Tibial nerve (tissue), 4 donors: ENCODE measurements at regions not wholly inside any gene's neighbourhood (a gene's known extent, or its start where the extent isn't known, plus 50 kb on each side); places are given as distances from the start of the nearest gene placed in this dataset.

Experiments
- DNase-seq, 2 donors: peaks; one replicate each; pipeline ENCODE4 v3.0.0-alpha.2; 2019; ENCODE audit warnings: low spot score in 2 of 2
- H3K27ac ChIP-seq, 4 donors: fragments of 200-600 bp; sonication (generic) in 3 of 4; one replicate each; pipeline ENCODE4 v1.5.1; 2017 to 2019; ENCODE audit warnings: mild to moderate bottlenecking in 1 of 4
- H3K27me3 ChIP-seq, 2 donors: fragments of 200-600 bp; sonication (generic) in 1 of 2; one replicate each; pipeline versions ENCODE4 v1.5.1 to v1.6.0; 2017 to 2019
- H3K36me3 ChIP-seq, 3 donors: fragments of 200-600 bp; sonication (generic); one replicate each; pipeline ENCODE4 v1.5.1; 2018 to 2019
- H3K4me1 ChIP-seq, 4 donors: fragments of 200-600 bp; sonication (generic) in 3 of 4; one replicate each; pipeline ENCODE4 v1.5.1; 2017 to 2019
- H3K4me3 ChIP-seq, 4 donors: fragments of 200-600 bp; sonication (generic) in 3 of 4; one replicate each; pipeline ENCODE4 v1.5.1; 2017 to 2019; ENCODE audit warnings: mild to moderate bottlenecking in 1 of 4, moderate library complexity in 1 of 4
- H3K9me3 ChIP-seq, 4 donors: fragments of 200-600 bp; sonication (generic) in 3 of 4; one replicate each; pipeline ENCODE4 v1.5.1; 2017 to 2019
- EP300 ChIP-seq, 2 donors: sonication (generic); formaldehyde crosslinking; IDR thresholded peaks; one replicate each; pipeline ENCODE4 v1.6.1; 2017; ENCODE audit warnings: antibody characterized with exemption in 2 of 2, mild to moderate bottlenecking in 1 of 2
- POLR2A ChIP-seq, 2 donors: fragments of 450-650 bp; IDR thresholded peaks; one replicate each; pipeline ENCODE4 v1.6.1; 2017; ENCODE audit warnings: antibody characterized with exemption in 2 of 2, mild to moderate bottlenecking in 2 of 2, moderate library complexity in 2 of 2
- WGBS, 2 donors: methylation state at CpG; one replicate each; pipeline ENCODE4 v1.1.5; 2018; 5-methylcytosine and 5-hydroxymethylcytosine counted together
- TF ChIP-seq, protein P1 (sequence below), 5 experiments: fragments of 200-600 bp in 3 of 5; fragments of 450-650 bp in 2 of 5; sonication (generic) in 3 of 5; IDR thresholded peaks; one replicate each; pipeline ENCODE4 v1.5.1; 2016 to 2019; ENCODE audit warnings: antibody characterized with exemption in 5 of 5, mild to moderate bottlenecking in 3 of 5, moderate library complexity in 2 of 5

DNA sequence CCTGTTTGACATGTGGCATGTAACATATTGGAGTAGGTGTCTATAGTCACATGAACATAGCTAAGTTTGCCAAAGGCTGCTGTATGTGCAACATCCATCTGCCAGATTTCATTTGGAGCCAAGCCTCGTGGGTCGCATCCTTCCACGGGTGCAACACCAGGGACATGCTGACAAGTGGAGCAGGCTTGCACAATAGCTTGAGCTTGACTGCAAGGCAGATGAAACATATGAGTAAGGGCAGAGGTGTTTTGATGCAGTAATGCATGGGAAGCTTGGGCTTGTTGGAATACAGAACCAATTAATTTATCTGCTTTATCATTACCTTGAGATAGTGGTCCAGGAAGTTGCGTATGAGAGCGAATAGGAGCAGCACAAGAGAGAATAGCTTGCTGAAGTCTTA lies 74.1 kb upstream of the BTN3A2 start:
- H3K4me3 ChIP-seq, result no peak overlapping the region
- WGBS, 2 donors, result 84 to 97% methylated on average over 5 of the region's 5 CpGs
- H3K27me3 ChIP-seq, result peaks cover 0 to 6% of the 10 kb centered on the region in 2 donors
- H3K9me3 ChIP-seq, result no peaks in the 10 kb centered on the region
- no peak for TF ChIP-seq POLR2A (IDR thresholded peaks at IDR 0.05)
- TF ChIP-seq EP300 (IDR thresholded peaks at IDR 0.05), result no peak
- TF ChIP-seq, protein P1, sequence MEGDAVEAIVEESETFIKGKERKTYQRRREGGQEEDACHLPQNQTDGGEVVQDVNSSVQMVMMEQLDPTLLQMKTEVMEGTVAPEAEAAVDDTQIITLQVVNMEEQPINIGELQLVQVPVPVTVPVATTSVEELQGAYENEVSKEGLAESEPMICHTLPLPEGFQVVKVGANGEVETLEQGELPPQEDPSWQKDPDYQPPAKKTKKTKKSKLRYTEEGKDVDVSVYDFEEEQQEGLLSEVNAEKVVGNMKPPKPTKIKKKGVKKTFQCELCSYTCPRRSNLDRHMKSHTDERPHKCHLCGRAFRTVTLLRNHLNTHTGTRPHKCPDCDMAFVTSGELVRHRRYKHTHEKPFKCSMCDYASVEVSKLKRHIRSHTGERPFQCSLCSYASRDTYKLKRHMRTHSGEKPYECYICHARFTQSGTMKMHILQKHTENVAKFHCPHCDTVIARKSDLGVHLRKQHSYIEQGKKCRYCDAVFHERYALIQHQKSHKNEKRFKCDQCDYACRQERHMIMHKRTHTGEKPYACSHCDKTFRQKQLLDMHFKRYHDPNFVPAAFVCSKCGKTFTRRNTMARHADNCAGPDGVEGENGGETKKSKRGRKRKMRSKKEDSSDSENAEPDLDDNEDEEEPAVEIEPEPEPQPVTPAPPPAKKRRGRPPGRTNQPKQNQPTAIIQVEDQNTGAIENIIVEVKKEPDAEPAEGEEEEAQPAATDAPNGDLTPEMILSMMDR (IDR thresholded peaks at IDR 0.05), result no peak
- H3K27ac ChIP-seq, result no peak overlapping the region
- H3K36me3 ChIP-seq, result no peaks in the 10 kb centered on the region
- no peak for DNase-seq
- no peaks in the 10 kb centered on the region for H3K4me1 ChIP-seq

DNA sequence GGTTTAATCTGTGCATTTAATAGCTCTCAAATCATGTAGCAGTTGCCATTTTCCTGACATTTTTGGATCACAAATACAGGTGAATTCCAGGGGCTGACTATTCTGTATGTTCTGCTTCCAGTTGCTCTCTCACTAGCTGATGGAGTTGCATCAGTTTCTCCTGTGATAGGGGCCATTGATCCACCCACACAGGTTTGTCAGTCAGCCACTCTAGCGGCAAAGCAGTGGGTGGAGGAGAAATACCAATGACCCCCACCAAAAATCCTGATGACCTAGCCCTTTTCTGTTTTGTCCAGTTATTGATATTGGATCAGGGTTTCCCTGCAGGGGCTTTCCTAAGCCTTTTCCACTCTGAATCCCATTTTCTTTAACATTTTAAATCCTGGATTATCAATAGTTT lies 72.3 kb upstream of the BTN3A2 start:
- Histone ChIP-seq H3K27me3 (peaks cover 0 to 17% of the 10 kb centered on the region in 2 donors), H3K27ac (no peak overlapping the region), H3K4me3 (no peak overlapping the region), H3K4me1 (no peaks in the 10 kb centered on the region), H3K9me3 (no peaks in the 10 kb centered on the region), H3K36me3 (no peaks in the 10 kb centered on the region)
- 33 to 44% methylated on average over 1 of the region's 1 CpG for WGBS, 2 donors
- TF ChIP-seq, protein P1 (IDR thresholded peaks at IDR 0.05), result no peak
- TF ChIP-seq EP300 (IDR thresholded peaks at IDR 0.05), result no peak
- no peak for TF ChIP-seq POLR2A (IDR thresholded peaks at IDR 0.05)
- DNase-seq, result no peak

DNA sequence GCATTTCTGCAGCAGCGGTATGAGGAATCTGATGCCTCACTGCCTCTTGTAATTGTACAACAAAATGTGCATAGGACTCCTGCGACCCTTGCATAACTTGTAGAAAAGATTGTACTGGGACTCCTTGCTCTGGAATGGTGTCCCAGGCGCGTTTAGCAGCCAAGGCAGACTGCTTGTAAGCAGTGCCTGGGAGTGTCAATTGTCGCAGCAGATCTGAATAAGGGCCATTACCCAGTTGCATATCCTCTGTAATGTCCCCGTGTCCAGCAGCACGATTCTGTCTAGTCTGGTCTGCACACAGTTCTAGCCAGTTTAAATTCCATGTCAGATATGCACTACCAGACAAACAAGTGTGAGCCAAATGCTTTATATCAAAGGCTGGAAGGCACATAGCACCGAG lies 70.7 kb upstream of the BTN3A2 start:
- TF ChIP-seq EP300 (IDR thresholded peaks at IDR 0.05), result no peak
- TF ChIP-seq, protein P1 (IDR thresholded peaks at IDR 0.05), result no peak
- H3K4me1 ChIP-seq, result no peaks in the 10 kb centered on the region
- WGBS, 2 donors, result 69 to 77% methylated on average over 8 of the region's 8 CpGs
- H3K27ac ChIP-seq, result no peak overlapping the region
- no peak for DNase-seq
- H3K4me3 ChIP-seq, result no peak overlapping the region
- no peaks in the 10 kb centered on the region for H3K36me3 ChIP-seq
- peaks cover 0 to 31% of the 10 kb centered on the region in 2 donors for H3K27me3 ChIP-seq
- H3K9me3 ChIP-seq, result no peaks in the 10 kb centered on the region

DNA sequence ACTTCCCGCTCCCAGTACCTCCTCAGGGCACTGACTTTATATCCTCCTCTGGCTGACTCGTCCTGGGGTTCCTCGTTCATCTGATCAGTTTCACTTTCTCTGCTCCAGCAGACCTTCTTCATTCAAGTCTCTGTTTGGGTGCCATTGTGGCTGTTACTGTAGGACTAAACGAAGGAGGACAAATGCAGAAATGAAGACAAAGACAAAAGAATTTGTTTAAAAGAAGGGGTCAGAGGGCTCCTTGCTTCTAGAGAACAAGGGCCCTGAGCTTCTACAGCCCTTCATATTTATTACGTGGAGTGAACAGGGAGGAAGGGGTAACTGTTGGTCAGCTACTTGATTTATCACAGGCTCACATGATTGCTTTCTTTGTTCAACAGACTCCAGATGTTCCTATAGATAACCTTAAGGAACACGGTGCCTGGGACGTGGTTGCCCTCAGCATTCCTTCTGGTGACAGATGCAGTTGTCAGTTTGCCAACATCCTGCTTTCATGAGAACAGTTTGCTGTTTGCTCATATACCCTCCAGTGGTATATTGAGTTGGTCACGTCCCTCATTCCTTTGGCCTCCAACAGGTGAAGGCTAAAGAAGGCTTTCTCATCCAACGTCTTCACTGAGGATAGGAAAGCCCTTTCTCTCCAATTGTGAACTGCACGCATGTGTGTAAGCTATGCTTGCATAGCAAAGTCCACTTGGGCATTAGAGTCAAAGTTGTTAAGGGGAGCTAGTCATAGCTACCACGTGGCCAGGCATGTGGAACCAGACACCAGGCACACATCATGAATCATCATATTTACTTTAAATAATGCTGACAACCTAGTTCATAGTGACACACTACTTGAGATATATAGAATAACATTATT lies 69.1 kb upstream of the BTN3A2 start:
- DNase-seq, result no peak
- TF ChIP-seq POLR2A (IDR thresholded peaks at IDR 0.05) (no peak), EP300 (IDR thresholded peaks at IDR 0.05) (no peak)
- TF ChIP-seq, protein P1 (IDR thresholded peaks at IDR 0.05), result no peak
- WGBS, 2 donors, result 54 to 55% methylated on average over 11 of the region's 11 CpGs
- Histone ChIP-seq H3K9me3 (no peaks in the 10 kb centered on the region), H3K27ac (no peak overlapping the region), H3K27me3 (peaks cover 0 to 39% of the 10 kb centered on the region in 2 donors), H3K36me3 (no peaks in the 10 kb centered on the region), H3K4me1 (no peaks in the 10 kb centered on the region), H3K4me3 (no peak overlapping the region)

DNA sequence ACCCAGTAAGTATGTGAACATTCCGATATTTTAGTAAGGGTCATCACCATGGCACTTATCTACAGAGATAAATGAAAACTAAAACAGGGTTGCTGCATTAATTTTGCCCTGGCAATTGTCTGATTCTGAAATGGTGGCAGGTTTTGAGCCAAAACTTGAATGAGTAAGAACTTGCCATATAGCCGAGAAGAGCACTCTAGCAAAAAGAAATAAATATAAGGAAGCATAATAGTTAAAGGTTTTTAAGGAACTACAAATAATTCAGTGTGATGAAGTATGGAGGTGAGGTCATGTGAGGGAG lies 68.5 kb upstream of the BTN3A2 start:
- TF ChIP-seq POLR2A (IDR thresholded peaks at IDR 0.05) (no peak), EP300 (IDR thresholded peaks at IDR 0.05) (no peak)
- TF ChIP-seq, protein P1 (IDR thresholded peaks at IDR 0.05), result no peak
- WGBS, 2 donors, result 91 to 96% methylated on average over 2 of the region's 2 CpGs
- H3K27ac ChIP-seq, result no peak overlapping the region
- H3K36me3 ChIP-seq, result no peaks in the 10 kb centered on the region
- H3K4me3 ChIP-seq, result no peak overlapping the region
- H3K4me1 ChIP-seq, result no peaks in the 10 kb centered on the region
- peaks cover 0 to 39% of the 10 kb centered on the region in 2 donors for H3K27me3 ChIP-seq
- no peak for DNase-seq
- H3K9me3 ChIP-seq, result no peaks in the 10 kb centered on the region
